Ovary (tissue), 3 donors: ENCODE measurements at regions not wholly inside any gene's neighbourhood (a gene's known extent, or its start where the extent isn't known, plus 50 kb on each side); places are given as distances from the start of the nearest gene placed in this dataset.

Experiments used
- CTCF ChIP-seq, 3 donors: fragments of 450-650 bp in 2 of 3; fragments of 200-600 bp in 1 of 3; IDR thresholded peaks; one replicate each; pipeline versions ENCODE4 v1.5.1 to v1.8.0; 2016 to 2022; ENCODE audit warnings: antibody characterized with exemption in 3 of 3, mild to moderate bottlenecking in 1 of 3
- POLR2A ChIP-seq: fragments of 450-650 bp; IDR thresholded peaks from one replicate; pipeline ENCODE4 v1.6.1; 2017; ENCODE audit warnings: antibody characterized with exemption, mild to moderate bottlenecking, moderate library complexity
- donor health status: DM: no; HTN: no; CAD: no.

GRCh38 chr2:209162129-209162528 is 261.7 kb upstream of the MAP2 start:
- TF ChIP-seq CTCF (IDR thresholded peaks at IDR 0.05) (no peak), POLR2A (no peak)
